OCI-LY7 (cell line): ENCODE measurements at regions not wholly inside any gene's neighbourhood (a gene's known extent, or its start where the extent isn't known, plus 50 kb on each side); places are given as distances from the start of the nearest gene placed in this dataset.

Experiments used
- CTCF ChIP-seq: fragments of 200-600 bp; sonication (generic); conservative IDR thresholded peaks from 2 replicates; pipeline ENCODE4 v1.5.1; 2014; ENCODE audit warnings: mild to moderate bottlenecking, antibody characterized with exemption, low read length, moderate library complexity, mixed read lengths
- EZH2phosphoT487 ChIP-seq: fragments of 200-600 bp; sonication (generic); IDR thresholded peaks from 2 replicates; pipeline ENCODE4 v1.6.1; 2018; ENCODE audit warnings: low read depth, borderline replicate concordance, mild to moderate bottlenecking, mixed run types, antibody characterized with exemption, low read length, moderate library complexity, mixed read lengths

GRCh38 chr12:111245701-111246476 is 123.0 kb downstream of the PHETA1 start:
- TF ChIP-seq CTCF: no peak
- TF ChIP-seq EZH2phosphoT487: no peak
